Neural cell (in vitro differentiated cells): ENCODE measurements at regions not wholly inside any gene's neighbourhood (a gene's known extent, or its start where the extent isn't known, plus 50 kb on each side); places are given as distances from the start of the nearest gene placed in this dataset.

Experiments
- H2AFZ ChIP-seq: fragments of 200-600, 300-800 bp; sonication (generic), shearing (Covaris generic); 2 replicates; pipeline ENCODE4 v1.6.0; 2014; ENCODE audit warnings: low read depth, mild to moderate bottlenecking, antibody characterized with exemption, low read length, moderate library complexity
- H3F3A ChIP-seq: fragments of 200-600 bp; shearing (Covaris generic); 2 replicates; pipeline ENCODE4 v1.6.1; 2016; ENCODE audit warnings: mild to moderate bottlenecking, moderate library complexity, mixed read lengths, antibody characterized with exemption, low read length; ENCODE audit not compliant: insufficient read depth, poor library complexity, severe bottlenecking
- H3K27ac ChIP-seq: fragments of 200-600, 300-800 bp; sonication (generic), shearing (Covaris generic); 2 replicates; pipeline ENCODE4 v1.5.1; 2014; ENCODE audit warnings: mild to moderate bottlenecking, low read length, moderate library complexity
- H3K27me3 ChIP-seq: fragments of 300-800, 200-600 bp; sonication (generic), shearing (Covaris generic); 2 replicates; pipeline ENCODE4 v1.6.0; 2014; ENCODE audit warnings: mild to moderate bottlenecking, low read depth, low read length, moderate library complexity; ENCODE audit not compliant: insufficient read depth
- H3K36me3 ChIP-seq: fragments of 300-800, 200-600 bp; sonication (generic), shearing (Covaris generic); 2 replicates; pipeline ENCODE4 v1.5.1; 2014; ENCODE audit warnings: mild to moderate bottlenecking, antibody characterized with exemption, low read length, moderate library complexity; ENCODE audit not compliant: insufficient read depth
- H3K4me2 ChIP-seq: fragments of 300-800, 200-600 bp; sonication (generic), shearing (Covaris generic); 2 replicates; pipeline ENCODE4 v1.6.0; 2014; ENCODE audit warnings: mild to moderate bottlenecking, low read length
- H3K4me3 ChIP-seq: fragments of 300-800, 200-600 bp; sonication (generic), shearing (Covaris generic); 2 replicates; pipeline ENCODE4 v1.5.1; 2014; ENCODE audit warnings: mild to moderate bottlenecking, low read length, moderate library complexity
- H3K79me2 ChIP-seq: fragments of 200-600 bp; shearing (Covaris generic); replicated peaks from 2 replicates; pipeline ENCODE4 v1.6.0; 2014; ENCODE audit warnings: mild to moderate bottlenecking, low read length, moderate library complexity; ENCODE audit not compliant: insufficient read depth
- H3K9ac ChIP-seq: fragments of 300-800, 200-600 bp; sonication (generic), shearing (Covaris generic); 2 replicates; pipeline ENCODE4 v1.6.1; 2016; ENCODE audit warnings: mild to moderate bottlenecking, low read length, mixed read lengths
- H3K9me2 ChIP-seq: fragments of 200-600 bp; shearing (Covaris generic); 2 replicates; pipeline ENCODE4 v1.6.1; 2016; ENCODE audit warnings: mild to moderate bottlenecking, low read length, mixed read lengths; ENCODE audit not compliant: insufficient read depth
- H3K9me3 ChIP-seq: fragments of 200-600, 300-800 bp; sonication (generic), shearing (Covaris generic); 2 replicates; pipeline ENCODE4 v1.6.1; 2016; ENCODE audit warnings: mild to moderate bottlenecking, mixed run types, low read length, moderate library complexity, mixed read lengths
- H4K20me1 ChIP-seq: fragments of 200-600 bp; shearing (Covaris generic); 2 replicates; pipeline ENCODE4 v1.6.1; 2016; ENCODE audit warnings: mild to moderate bottlenecking, mixed run types; ENCODE audit not compliant: insufficient read depth
- EP300 ChIP-seq: fragments of 450-650 bp; conservative IDR thresholded peaks from 2 replicates; pipeline ENCODE4 v1.6.1; 2014; ENCODE audit warnings: antibody characterized with exemption, mild to moderate bottlenecking, moderate library complexity; ENCODE audit not compliant: poor library complexity, severe bottlenecking
- EZH2 ChIP-seq: fragments of 200-600, 300-800 bp; shearing (Covaris generic), sonication (generic); IDR thresholded peaks from 2 replicates; pipeline ENCODE4 v1.6.1; 2014; ENCODE audit warnings: antibody characterized with exemption, low read length, borderline replicate concordance, mild to moderate bottlenecking; ENCODE audit not compliant: insufficient read depth, poor library complexity, severe bottlenecking
- MXI1 ChIP-seq: fragments of 450-650 bp; conservative IDR thresholded peaks from 2 replicates; pipeline ENCODE4 v1.6.1; 2014; ENCODE audit warnings: antibody characterized with exemption, mild to moderate bottlenecking; ENCODE audit not compliant: poor library complexity, severe bottlenecking
- POLR2AphosphoS5 ChIP-seq: IDR thresholded peaks from 2 replicates; pipeline ENCODE4 v1.6.1; 2012
- RAD21 ChIP-seq: fragments of 450-650 bp; conservative IDR thresholded peaks from 2 replicates; pipeline ENCODE4 v1.6.1; 2014; ENCODE audit warnings: antibody characterized with exemption, mild to moderate bottlenecking, moderate library complexity
- SMC3 ChIP-seq: fragments of 450-650 bp; conservative IDR thresholded peaks from 2 replicates; pipeline ENCODE4 v1.6.1; 2014; ENCODE audit warnings: antibody characterized with exemption, mild to moderate bottlenecking, moderate library complexity; ENCODE audit not compliant: poor library complexity
- TAF1 ChIP-seq: IDR thresholded peaks from 2 replicates; pipeline ENCODE4 v1.6.1; 2012; ENCODE audit warnings: low read depth
- TF ChIP-seq, protein P1 (sequence below): fragments of 450-650 bp; IDR thresholded peaks from 2 replicates; pipeline ENCODE4 v1.5.1; 2014; ENCODE audit warnings: antibody characterized with exemption, mild to moderate bottlenecking, moderate library complexity; ENCODE audit not compliant: poor library complexity, severe bottlenecking
- TF ChIP-seq, protein P2 (sequence below): IDR thresholded peaks from 2 replicates; pipeline ENCODE4 v1.6.1; 2012; ENCODE audit warnings: borderline replicate concordance

- no peaks in the 10 kb centered on the region for H3K9me2 ChIP-seq
- H4K20me1 ChIP-seq: no peaks in the 10 kb centered on the region
- H3K9me3 ChIP-seq: no peaks in the 10 kb centered on the region
- H3K9ac ChIP-seq: no peak overlapping the region
- no peaks in the 10 kb centered on the region for H3K27me3 ChIP-seq
- no peaks in the 10 kb centered on the region for H3F3A ChIP-seq
- H3K27ac ChIP-seq: no peak overlapping the region
- no peak overlapping the region for H3K4me3 ChIP-seq
- no peaks in the 10 kb centered on the region for H3K79me2 ChIP-seq
- TF ChIP-seq, protein P1, sequence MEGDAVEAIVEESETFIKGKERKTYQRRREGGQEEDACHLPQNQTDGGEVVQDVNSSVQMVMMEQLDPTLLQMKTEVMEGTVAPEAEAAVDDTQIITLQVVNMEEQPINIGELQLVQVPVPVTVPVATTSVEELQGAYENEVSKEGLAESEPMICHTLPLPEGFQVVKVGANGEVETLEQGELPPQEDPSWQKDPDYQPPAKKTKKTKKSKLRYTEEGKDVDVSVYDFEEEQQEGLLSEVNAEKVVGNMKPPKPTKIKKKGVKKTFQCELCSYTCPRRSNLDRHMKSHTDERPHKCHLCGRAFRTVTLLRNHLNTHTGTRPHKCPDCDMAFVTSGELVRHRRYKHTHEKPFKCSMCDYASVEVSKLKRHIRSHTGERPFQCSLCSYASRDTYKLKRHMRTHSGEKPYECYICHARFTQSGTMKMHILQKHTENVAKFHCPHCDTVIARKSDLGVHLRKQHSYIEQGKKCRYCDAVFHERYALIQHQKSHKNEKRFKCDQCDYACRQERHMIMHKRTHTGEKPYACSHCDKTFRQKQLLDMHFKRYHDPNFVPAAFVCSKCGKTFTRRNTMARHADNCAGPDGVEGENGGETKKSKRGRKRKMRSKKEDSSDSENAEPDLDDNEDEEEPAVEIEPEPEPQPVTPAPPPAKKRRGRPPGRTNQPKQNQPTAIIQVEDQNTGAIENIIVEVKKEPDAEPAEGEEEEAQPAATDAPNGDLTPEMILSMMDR: no peak
- no peak for TF ChIP-seq EP300
- no peak for TF ChIP-seq EZH2
- TF ChIP-seq, protein P2, sequence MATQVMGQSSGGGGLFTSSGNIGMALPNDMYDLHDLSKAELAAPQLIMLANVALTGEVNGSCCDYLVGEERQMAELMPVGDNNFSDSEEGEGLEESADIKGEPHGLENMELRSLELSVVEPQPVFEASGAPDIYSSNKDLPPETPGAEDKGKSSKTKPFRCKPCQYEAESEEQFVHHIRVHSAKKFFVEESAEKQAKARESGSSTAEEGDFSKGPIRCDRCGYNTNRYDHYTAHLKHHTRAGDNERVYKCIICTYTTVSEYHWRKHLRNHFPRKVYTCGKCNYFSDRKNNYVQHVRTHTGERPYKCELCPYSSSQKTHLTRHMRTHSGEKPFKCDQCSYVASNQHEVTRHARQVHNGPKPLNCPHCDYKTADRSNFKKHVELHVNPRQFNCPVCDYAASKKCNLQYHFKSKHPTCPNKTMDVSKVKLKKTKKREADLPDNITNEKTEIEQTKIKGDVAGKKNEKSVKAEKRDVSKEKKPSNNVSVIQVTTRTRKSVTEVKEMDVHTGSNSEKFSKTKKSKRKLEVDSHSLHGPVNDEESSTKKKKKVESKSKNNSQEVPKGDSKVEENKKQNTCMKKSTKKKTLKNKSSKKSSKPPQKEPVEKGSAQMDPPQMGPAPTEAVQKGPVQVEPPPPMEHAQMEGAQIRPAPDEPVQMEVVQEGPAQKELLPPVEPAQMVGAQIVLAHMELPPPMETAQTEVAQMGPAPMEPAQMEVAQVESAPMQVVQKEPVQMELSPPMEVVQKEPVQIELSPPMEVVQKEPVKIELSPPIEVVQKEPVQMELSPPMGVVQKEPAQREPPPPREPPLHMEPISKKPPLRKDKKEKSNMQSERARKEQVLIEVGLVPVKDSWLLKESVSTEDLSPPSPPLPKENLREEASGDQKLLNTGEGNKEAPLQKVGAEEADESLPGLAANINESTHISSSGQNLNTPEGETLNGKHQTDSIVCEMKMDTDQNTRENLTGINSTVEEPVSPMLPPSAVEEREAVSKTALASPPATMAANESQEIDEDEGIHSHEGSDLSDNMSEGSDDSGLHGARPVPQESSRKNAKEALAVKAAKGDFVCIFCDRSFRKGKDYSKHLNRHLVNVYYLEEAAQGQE: no peak
- no peak for TF ChIP-seq RAD21
- H2AFZ ChIP-seq: no peak overlapping the region
- no peak overlapping the region for H3K4me2 ChIP-seq
- no peaks in the 10 kb centered on the region for H3K36me3 ChIP-seq
These were observed 1107.1 kb upstream of the TMPRSS15 start for GRCh38 chr21:19510653-19511052.

GRCh38 chr21:19522381-19522780 is 1118.8 kb upstream of the TMPRSS15 start:
- no peaks in the 10 kb centered on the region for H3K79me2 ChIP-seq
- TF ChIP-seq, protein P1: no peak
- TF ChIP-seq EZH2 (no peak), TAF1 (no peak), POLR2AphosphoS5 (no peak), RAD21 (no peak), MXI1 (no peak), SMC3 (no peak)
- TF ChIP-seq, protein P2: no peak
- no peaks in the 10 kb centered on the region for H3F3A ChIP-seq
- no peaks in the 10 kb centered on the region for H3K9me3 ChIP-seq
- H3K4me2 ChIP-seq: no peak overlapping the region
- no peak overlapping the region for H3K27ac ChIP-seq
- H3K36me3 ChIP-seq: no peaks in the 10 kb centered on the region
- no peak overlapping the region for H3K4me3 ChIP-seq
- H3K9ac ChIP-seq: no peak overlapping the region
- no peaks in the 10 kb centered on the region for H4K20me1 ChIP-seq
- no peaks in the 10 kb centered on the region for H3K9me2 ChIP-seq
- no peak overlapping the region for H2AFZ ChIP-seq
- H3K27me3 ChIP-seq: no peaks in the 10 kb centered on the region
